Upper lobe of right lung (tissue), 1 donor: ENCODE measurements at regions not wholly inside any gene's neighbourhood (a gene's known extent, or its start where the extent isn't known, plus 50 kb on each side); places are given as distances from the start of the nearest gene placed in this dataset.

Source experiments
- ATAC-seq: fragments of 200-7000 bp; cut with Tn5 transposase; one replicate; pipeline ENCODE4 v1.9.1; 2020; ENCODE audit warnings: mild to moderate bottlenecking, moderate library complexity
- DNase-seq: peaks from one replicate; pipeline ENCODE4 v3.0.0-alpha.2; 2020
- H3K27ac ChIP-seq: fragments of 200-600 bp; one replicate; pipeline ENCODE4 v1.8.0; 2022
- H3K27me3 ChIP-seq: fragments of 200-600 bp; one replicate; pipeline ENCODE4 v1.8.0; 2022; ENCODE audit warnings: mild to moderate bottlenecking
- H3K36me3 ChIP-seq: fragments of 200-600 bp; one replicate; pipeline ENCODE4 v1.8.0; 2022
- H3K4me1 ChIP-seq: fragments of 200-600 bp; one replicate; pipeline ENCODE4 v1.8.0; 2022
- H3K4me3 ChIP-seq: fragments of 200-600 bp; one replicate; pipeline ENCODE4 v1.8.0; 2022; ENCODE audit warnings: mild to moderate bottlenecking
- H3K9me3 ChIP-seq: fragments of 200-600 bp; one replicate; pipeline ENCODE4 v1.8.0; 2022
- intact Hi-C: fragments of 100-400 bp; cut with DNase I; formaldehyde crosslinking; loops from one replicate; pipeline ENCODE4 v1.11.0; 2022
- TF ChIP-seq, protein P1 (sequence below): fragments of 200-600 bp; IDR thresholded peaks from one replicate; pipeline ENCODE4 v1.8.0; 2022; ENCODE audit warnings: antibody characterized with exemption
- donor health status: DM: no; HTN: yes; CAD: no; lungs with severe emphysema.

DNA sequence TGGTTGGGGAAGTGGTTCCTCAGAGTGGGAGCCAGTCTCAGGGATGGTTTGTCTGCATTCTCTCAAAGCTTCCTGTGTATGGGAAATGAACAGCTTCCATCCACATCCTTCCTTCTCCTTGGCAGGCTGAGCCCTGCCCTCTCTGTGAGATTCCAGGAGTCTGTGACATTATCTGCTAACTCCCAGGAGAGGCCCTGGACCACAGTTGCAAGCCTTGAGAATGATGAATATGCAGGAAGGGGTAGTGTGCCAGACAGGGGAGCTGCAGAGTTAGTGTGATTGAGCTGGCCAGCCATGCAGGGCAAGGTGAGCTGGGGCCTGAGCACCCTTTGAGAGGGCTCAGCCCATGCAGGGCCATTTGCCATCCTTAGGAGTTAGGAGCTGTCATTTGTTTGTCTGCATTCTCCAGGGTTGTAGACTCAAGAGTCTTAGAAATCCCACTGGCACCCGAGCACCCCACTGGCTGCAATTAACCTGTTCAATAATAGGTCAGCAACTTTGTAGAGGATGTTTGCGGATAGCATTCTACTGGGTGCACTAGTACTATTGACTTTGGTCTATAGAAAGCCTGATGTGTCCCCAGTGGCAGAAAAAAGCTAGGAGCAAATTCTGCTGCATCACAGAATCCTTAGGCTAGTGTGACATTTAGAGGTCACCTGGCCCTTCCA, 299.0 kb upstream of the CADM1 start:
- intact Hi-C loops: no loop called here
- TF ChIP-seq, protein P1, sequence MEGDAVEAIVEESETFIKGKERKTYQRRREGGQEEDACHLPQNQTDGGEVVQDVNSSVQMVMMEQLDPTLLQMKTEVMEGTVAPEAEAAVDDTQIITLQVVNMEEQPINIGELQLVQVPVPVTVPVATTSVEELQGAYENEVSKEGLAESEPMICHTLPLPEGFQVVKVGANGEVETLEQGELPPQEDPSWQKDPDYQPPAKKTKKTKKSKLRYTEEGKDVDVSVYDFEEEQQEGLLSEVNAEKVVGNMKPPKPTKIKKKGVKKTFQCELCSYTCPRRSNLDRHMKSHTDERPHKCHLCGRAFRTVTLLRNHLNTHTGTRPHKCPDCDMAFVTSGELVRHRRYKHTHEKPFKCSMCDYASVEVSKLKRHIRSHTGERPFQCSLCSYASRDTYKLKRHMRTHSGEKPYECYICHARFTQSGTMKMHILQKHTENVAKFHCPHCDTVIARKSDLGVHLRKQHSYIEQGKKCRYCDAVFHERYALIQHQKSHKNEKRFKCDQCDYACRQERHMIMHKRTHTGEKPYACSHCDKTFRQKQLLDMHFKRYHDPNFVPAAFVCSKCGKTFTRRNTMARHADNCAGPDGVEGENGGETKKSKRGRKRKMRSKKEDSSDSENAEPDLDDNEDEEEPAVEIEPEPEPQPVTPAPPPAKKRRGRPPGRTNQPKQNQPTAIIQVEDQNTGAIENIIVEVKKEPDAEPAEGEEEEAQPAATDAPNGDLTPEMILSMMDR: no peak
- DNase-seq (no peak), ATAC-seq (no peak)
- no peak overlapping the region for H3K27ac ChIP-seq
- no peak overlapping the region for H3K4me3 ChIP-seq
- H3K4me1 ChIP-seq: no peaks in the 10 kb centered on the region
- H3K36me3 ChIP-seq: no peaks in the 10 kb centered on the region
- peaks cover 7% of the 10 kb centered on the region for H3K9me3 ChIP-seq
- H3K27me3 ChIP-seq: no peaks in the 10 kb centered on the region

DNA sequence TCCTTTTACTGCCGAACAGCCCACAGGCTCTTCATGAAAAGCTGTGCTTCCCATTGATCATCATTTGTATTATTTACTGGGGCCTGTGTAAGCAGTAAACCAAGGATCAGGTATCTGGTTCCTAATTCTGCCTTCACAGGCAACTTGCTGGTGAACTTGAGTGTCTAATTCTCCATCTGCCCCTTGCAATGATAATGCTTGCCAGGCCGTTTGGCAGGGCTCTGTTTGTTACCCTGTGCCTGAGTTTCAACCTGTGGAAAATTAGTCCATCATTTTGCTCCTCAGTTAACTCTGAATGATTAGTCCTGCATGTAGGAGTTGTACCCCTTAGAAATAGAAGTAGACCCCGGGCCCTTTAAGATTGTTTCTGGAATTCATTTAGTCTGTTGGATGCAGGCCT, 298.4 kb upstream of the CADM1 start:
- intact Hi-C loops: no loop called here
- Histone ChIP-seq H3K4me3 (no peak overlapping the region), H3K27me3 (no peaks in the 10 kb centered on the region), H3K27ac (no peak overlapping the region), H3K4me1 (no peaks in the 10 kb centered on the region), H3K36me3 (no peaks in the 10 kb centered on the region), H3K9me3 (peaks cover 1% of the 10 kb centered on the region)
- DNase-seq: no peak
- ATAC-seq: no peak
- TF ChIP-seq, protein P1: no peak

DNA sequence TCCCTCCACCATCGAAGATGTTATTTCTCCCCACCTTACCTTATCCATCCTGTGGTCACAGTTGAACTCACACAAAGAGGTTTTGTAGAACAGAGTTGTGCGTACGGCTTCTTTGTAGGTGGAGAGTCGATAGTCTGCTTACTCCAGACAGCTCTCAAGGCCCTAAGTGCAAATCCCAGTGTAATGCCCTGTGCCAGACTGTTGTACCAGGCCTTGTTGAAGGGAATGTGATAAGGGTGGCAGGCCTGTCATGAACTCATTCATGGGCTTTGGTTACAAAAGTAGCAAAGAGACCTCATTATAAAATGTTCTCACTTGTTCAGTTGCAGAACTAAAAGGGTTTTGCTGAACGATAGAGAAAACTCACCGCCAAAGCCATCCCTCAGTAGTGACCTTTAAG, 288.7 kb upstream of the CADM1 start:
- Histone ChIP-seq H3K36me3 (no peaks in the 10 kb centered on the region), H3K4me3 (no peak overlapping the region), H3K27me3 (no peaks in the 10 kb centered on the region), H3K4me1 (no peaks in the 10 kb centered on the region), H3K9me3 (no peaks in the 10 kb centered on the region), H3K27ac (no peak overlapping the region)
- DNase-seq (no peak), ATAC-seq (no peak)
- intact Hi-C loops: no loop called here
- TF ChIP-seq, protein P1: no peak

DNA sequence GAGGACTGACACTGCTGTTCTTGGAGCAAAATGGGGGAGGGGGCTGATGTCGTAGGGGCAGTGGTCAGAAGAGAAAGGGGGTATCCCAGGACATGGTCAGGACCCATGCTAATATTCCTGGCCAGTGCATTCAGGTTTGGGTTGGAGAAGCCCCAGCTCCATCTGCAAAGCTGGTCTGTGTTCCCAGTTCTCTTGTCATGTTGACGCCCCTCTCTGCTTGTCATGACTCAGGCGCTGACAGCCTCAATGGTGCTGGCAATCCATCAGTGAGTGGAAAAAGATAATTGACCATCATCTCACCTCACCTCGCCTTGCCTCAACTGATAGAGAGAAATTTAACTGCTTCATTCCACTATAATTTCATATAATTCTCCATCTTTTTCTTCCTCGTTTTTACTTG, 283.1 kb upstream of the CADM1 start:
- intact Hi-C loops: no loop called here
- TF ChIP-seq, protein P1: no peak
- DNase-seq: no peak
- ATAC-seq: no peak
- Histone ChIP-seq H3K27me3 (no peaks in the 10 kb centered on the region), H3K27ac (no peak overlapping the region), H3K9me3 (no peaks in the 10 kb centered on the region), H3K36me3 (no peaks in the 10 kb centered on the region), H3K4me1 (no peaks in the 10 kb centered on the region), H3K4me3 (no peak overlapping the region)

DNA sequence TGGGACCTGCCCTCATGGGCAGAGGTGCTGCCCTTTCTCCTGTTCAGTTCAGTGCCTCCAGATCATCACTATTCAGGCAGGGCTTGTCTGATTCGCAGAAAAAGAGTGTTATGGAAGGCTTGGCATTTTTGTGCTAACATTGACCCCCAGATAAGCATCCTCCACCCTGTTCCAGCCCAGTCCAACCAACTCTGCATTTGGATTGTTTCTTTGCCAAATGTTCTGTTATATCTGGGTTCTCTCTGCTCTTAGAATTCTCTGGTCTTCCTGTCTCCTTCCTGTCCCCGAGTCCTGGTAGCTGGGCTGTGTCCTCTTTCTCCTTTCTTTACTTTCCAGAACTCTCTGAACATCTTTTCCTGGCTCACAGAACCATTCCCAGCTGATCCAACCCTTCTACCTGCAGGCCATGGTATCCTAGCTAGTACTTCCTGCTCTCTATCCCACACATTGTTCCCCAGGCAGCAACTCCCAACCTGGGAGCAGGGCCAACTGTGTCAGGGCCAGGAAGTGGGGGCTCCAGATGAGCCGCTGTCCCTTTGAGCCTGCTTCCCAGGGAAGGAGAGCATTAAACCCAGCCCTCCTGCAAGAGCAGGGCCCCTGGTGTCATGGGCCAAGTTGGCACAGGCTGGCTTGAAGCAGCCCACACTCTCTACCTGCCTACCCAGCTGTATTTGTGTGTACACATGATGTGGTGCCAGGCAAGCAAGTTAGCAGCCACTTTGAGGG, 280.7 kb upstream of the CADM1 start:
- Histone ChIP-seq H3K4me3 (no peak overlapping the region), H3K36me3 (no peaks in the 10 kb centered on the region), H3K27me3 (no peaks in the 10 kb centered on the region), H3K4me1 (no peaks in the 10 kb centered on the region), H3K27ac (no peak overlapping the region), H3K9me3 (no peaks in the 10 kb centered on the region)
- TF ChIP-seq, protein P1: no peak
- DNase-seq (no peak), ATAC-seq (peak; percentile 21)
- intact Hi-C loops: no loop called here
